HepG2 (cell line): ENCODE measurements at regions not wholly inside any gene's neighbourhood (a gene's known extent, or its start where the extent isn't known, plus 50 kb on each side); places are given as distances from the start of the nearest gene placed in this dataset.

ENCODE experiments used
- ATAC-seq: fragments of 200-7000 bp; cut with Tn5 transposase; 3 replicates; pipeline ENCODE4 v1.9.1; 2020; ENCODE audit warnings: mild to moderate bottlenecking, moderate library complexity
- BruUV-seq: library from RNA; stranded (reverse); fragments of 400-500 nt; replicated peaks from 2 replicates; lab custom pipeline; 2021; lab: Mats Ljungman, UMichigan
- CTCF ChIA-PET: fragments of 300-600 bp; formaldehyde crosslinking; extraction: SDS; loops from one replicate; lab custom pipeline; 2021; ENCODE audit warnings: low total read pairs, inconsistent platforms, low intra/inter-chr PET ratio; lab: Yijun Ruan, JAX
- POLR2A ChIA-PET: fragments of 350-600 bp; sonication (Branson Sonifier 250); formaldehyde crosslinking; loops from one replicate; lab custom pipeline; 2020; ENCODE audit warnings: antibody characterized with exemption, inconsistent platforms; lab: Yijun Ruan, JAX
- DNase-seq: peaks from one replicate; pipeline ENCODE4 v3.0.0-alpha.2; 2015; ENCODE audit warnings: low spot score
- FAIRE-seq: peaks from 3 replicates; lab custom pipeline; 2011; peaks lifted over from hg19 to GRCh38; lab: Jason Lieb, UNC
- H2AFZ ChIP-seq: one replicate; pipeline ENCODE4 v1.6.1; 2011; ENCODE audit warnings: low read length, inconsistent platforms
- H3K27ac ChIP-seq: fragments of 300-600 bp; 3 replicates; pipeline ENCODE4 v1.8.0; 2011; ENCODE audit warnings: mixed run types, mild to moderate bottlenecking, mixed read lengths, low read length, inconsistent platforms; ENCODE audit not compliant: insufficient read depth; ENCODE audit errors: extremely low read length
- H3K27me3 ChIP-seq, 2 experiments: fragments of 200-600 bp in 1 of 2; 2 replicates in 1 of 2; 3 replicates in 1 of 2; pipeline versions ENCODE4 v1.6.0 to v1.8.0; 2011; ENCODE audit warnings: low read length in 2 of 2, mild to moderate bottlenecking in 2 of 2, moderate library complexity in 2 of 2, inconsistent platforms in 1 of 2; ENCODE audit not compliant: insufficient read depth in 2 of 2, control insufficient read depth in 1 of 2
- H3K36me3 ChIP-seq, 2 experiments: fragments of 200-600 bp in 1 of 2; replicated peaks in 1 of 2; 2 replicates in 1 of 2; 3 replicates in 1 of 2; pipeline versions ENCODE4 v1.5.1 to v1.8.0; 2011; ENCODE audit warnings: low read length in 2 of 2, inconsistent platforms in 1 of 2; ENCODE audit not compliant: insufficient read depth in 2 of 2, control insufficient read depth in 1 of 2
- H3K4me1 ChIP-seq: 2 replicates; pipeline ENCODE4 v1.5.1; 2012; ENCODE audit warnings: low read length, inconsistent platforms; ENCODE audit not compliant: insufficient read depth
- H3K4me2 ChIP-seq: 2 replicates; pipeline ENCODE4 v1.6.0; 2011; ENCODE audit warnings: low read depth, low read length, inconsistent platforms
- H3K4me3 ChIP-seq, 3 experiments: fragments of 200-600 bp in 1 of 3; sonication (generic), shearing (Covaris generic) in 1 of 3; replicated peaks in 1 of 3; 2 replicates each; pipeline ENCODE4 v1.5.1; 2011 to 2016; ENCODE audit warnings: low read length in 3 of 3, inconsistent platforms in 2 of 3, low read depth in 2 of 3, mild to moderate bottlenecking in 2 of 3, control low read depth in 1 of 3, mixed read lengths in 1 of 3; ENCODE audit not compliant: insufficient read depth in 1 of 3
- H3K79me2 ChIP-seq: one replicate; pipeline ENCODE4 v1.6.1; 2011; ENCODE audit warnings: low read length, inconsistent platforms; ENCODE audit not compliant: insufficient read depth
- H3K9ac ChIP-seq: 2 replicates; pipeline ENCODE4 v1.6.0; 2011; ENCODE audit warnings: mild to moderate bottlenecking, low read depth, low read length, inconsistent platforms; ENCODE audit not compliant: insufficient read depth
- H3K9me3 ChIP-seq: 2 replicates; pipeline ENCODE4 v1.5.1; 2012; ENCODE audit warnings: mild to moderate bottlenecking, low read length
- H4K20me1 ChIP-seq: 2 replicates; pipeline ENCODE4 v1.6.0; 2011; ENCODE audit warnings: inconsistent platforms, mild to moderate bottlenecking, low read length, moderate library complexity; ENCODE audit not compliant: insufficient read depth
- ASH2L ChIP-seq: fragments of 300-600, 200-600 bp; sonication (generic); IDR thresholded peaks from 2 replicates; pipeline ENCODE4 v1.7.0; 2017; ENCODE audit warnings: low read depth, mild to moderate bottlenecking, moderate library complexity, mixed read lengths, low read length; ENCODE audit not compliant: insufficient read length
- CBX5 ChIP-seq: sonication (generic); formaldehyde crosslinking; IDR thresholded peaks from 2 replicates; pipeline ENCODE4 v1.4.0; 2020; ENCODE audit warnings: missing genetic modification reagents, borderline replicate concordance
- CEBPB ChIP-seq: IDR thresholded peaks from 2 replicates; pipeline ENCODE4 v1.6.1; 2011; ENCODE audit warnings: low read depth, low read length, improper control_type of control experiment, borderline replicate concordance
- GLI4 ChIP-seq: sonication (generic); formaldehyde crosslinking; IDR thresholded peaks from 2 replicates; pipeline ENCODE4 v1.5.1; 2020; ENCODE audit warnings: missing genetic modification reagents, mild to moderate bottlenecking, moderate library complexity, borderline replicate concordance
- JUN ChIP-seq: sonication (generic); formaldehyde crosslinking; IDR thresholded peaks from 2 replicates; pipeline ENCODE4 v1.4.0; 2020; ENCODE audit warnings: mild to moderate bottlenecking, missing genetic modification reagents
- KLF13 ChIP-seq: sonication (generic); formaldehyde crosslinking; IDR thresholded peaks from 2 replicates; pipeline ENCODE4 v1.4.0; 2020; ENCODE audit warnings: mild to moderate bottlenecking, missing genetic modification reagents
- MED8 ChIP-seq: sonication (generic); formaldehyde crosslinking; IDR thresholded peaks from 2 replicates; pipeline ENCODE4 v1.8.1; 2023; ENCODE audit warnings: mild to moderate bottlenecking, missing genetic modification reagents; ENCODE audit not compliant: insufficient replicate concordance
- SKI ChIP-seq: fragments of 450-650 bp; IDR thresholded peaks from one replicate; pipeline ENCODE4 v1.6.1; 2018; ENCODE audit warnings: mild to moderate bottlenecking; ENCODE audit not compliant: partially characterized antibody
- SMARCC2 ChIP-seq: fragments of 450-650 bp; IDR thresholded peaks from 2 replicates; pipeline ENCODE4 v1.6.1; 2017; ENCODE audit warnings: antibody characterized with exemption, mild to moderate bottlenecking
- SRSF4 ChIP-seq: fragments of 200-400 bp; formaldehyde crosslinking; IDR thresholded peaks from one replicate; pipeline ENCODE4 v1.6.1; 2018; ENCODE audit warnings: mild to moderate bottlenecking, low read depth, low read length, moderate library complexity; ENCODE audit not compliant: poor library complexity, severe bottlenecking
- ZNF496 ChIP-seq: sonication (generic); formaldehyde crosslinking; IDR thresholded peaks from 2 replicates; pipeline ENCODE4 v1.8.1; 2023; ENCODE audit warnings: mild to moderate bottlenecking, moderate library complexity, missing genetic modification reagents; ENCODE audit not compliant: insufficient replicate concordance
- ZNF703 ChIP-seq: sonication (generic); formaldehyde crosslinking; IDR thresholded peaks from 2 replicates; pipeline ENCODE4 v1.5.1; 2020; ENCODE audit warnings: missing genetic modification reagents, mild to moderate bottlenecking, moderate library complexity, borderline replicate concordance
- WGBS: methylation state at CpG from one replicate; pipeline ENCODE4 v1.1.6; 2017; ENCODE audit warnings: low lambda C conversion rate; 5-methylcytosine and 5-hydroxymethylcytosine counted together
- in situ Hi-C: cut with HindIII; loops from 2 replicates; pipeline ENCODE4 v1.10.0; 2017; ENCODE audit warnings: low pct_unique_long_range_greater_than_20kb; ENCODE audit not compliant: extremely low pct_ligation_motif_present
- intact Hi-C: fragments of 100-400 bp; cut with micrococcal nuclease; formaldehyde crosslinking; loops from one replicate; pipeline ENCODE4 v1.10.0; 2022; ENCODE audit not compliant: unreplicated experiment
- TF ChIP-seq, protein P1 (sequence below): sonication (generic); formaldehyde crosslinking; IDR thresholded peaks from 2 replicates; pipeline ENCODE4 v1.4.0; 2020; ENCODE audit warnings: missing genetic modification reagents
- TF ChIP-seq, protein P2 (sequence below): sonication (generic); formaldehyde crosslinking; IDR thresholded peaks from 2 replicates; pipeline ENCODE4 v1.4.0; 2020; ENCODE audit warnings: mild to moderate bottlenecking, missing genetic modification reagents

DNA sequence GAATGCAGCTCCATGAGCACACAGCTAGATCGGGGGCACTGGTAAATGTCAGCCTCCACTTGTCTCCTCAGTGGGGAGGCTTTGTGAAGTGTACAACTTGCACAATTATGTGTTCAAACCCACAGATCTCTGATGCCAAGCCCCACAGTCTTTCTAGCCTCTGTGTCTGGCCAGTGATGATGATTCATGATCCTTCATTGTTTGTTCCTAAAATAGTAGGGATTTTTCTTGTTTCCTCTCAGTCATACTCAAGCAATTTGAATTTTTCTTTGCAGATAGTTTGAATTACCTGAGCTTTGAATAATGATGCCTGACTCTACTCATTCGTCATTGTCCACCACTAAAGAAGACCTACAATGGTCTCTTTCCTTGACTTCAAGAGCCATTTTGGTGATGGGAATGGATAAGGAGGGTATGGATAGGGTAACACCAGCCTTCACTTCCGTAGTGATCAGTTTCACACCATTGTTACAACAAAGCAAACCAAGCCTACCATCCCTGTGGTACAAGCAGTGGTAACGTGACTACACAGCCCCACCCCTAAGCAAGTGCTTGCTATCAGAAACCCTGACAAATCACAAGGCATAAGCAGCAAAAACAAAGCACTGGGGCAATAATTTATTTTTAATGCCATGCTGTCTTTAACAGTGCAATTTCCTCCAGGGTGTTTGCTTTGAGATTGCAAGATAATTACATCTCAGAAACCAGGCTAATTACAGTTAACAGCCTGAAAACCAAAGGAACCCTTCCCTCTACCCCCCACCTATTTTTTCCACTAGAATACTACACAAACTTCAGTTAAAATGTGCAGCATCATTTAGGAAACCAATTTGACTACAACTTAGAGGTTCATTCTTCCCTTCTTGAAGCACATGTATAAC lies 114.1 kb upstream of the PPP2R3A start:
- BruUV-seq = no TSS peak
- TF ChIP-seq ZNF496 (CRISPR knock-in tag) (no peak), CEBPB (no peak), GLI4 (CRISPR knock-in tag) (no peak), SKI (no peak), ZNF703 (CRISPR knock-in tag) (no peak), MED8 (CRISPR knock-in tag) (no peak), KLF13 (no peak)
- Histone ChIP-seq H3K4me2 (no peak overlapping the region), H2AFZ (no peak overlapping the region), H3K79me2 (no peaks in the 10 kb centered on the region), H3K9me3 (no peaks in the 10 kb centered on the region), H3K27me3 (no peaks in the 10 kb centered on the region), H3K27ac (no peak overlapping the region), H3K4me1 (no peaks in the 10 kb centered on the region), H4K20me1 (no peaks in the 10 kb centered on the region), H3K4me3 (no peak overlapping the region), H3K9ac (no peak overlapping the region), H3K36me3 (no peaks in the 10 kb centered on the region)
- in situ Hi-C loops = no loop called here
- no peak for DNase-seq
- FAIRE-seq = no peak
- intact Hi-C loops = no loop called here
- WGBS = 2% methylated on average over 4 of the region's 4 CpGs
- ChIA-PET CTCF (no interaction called here), POLR2A (no interaction called here)
- ATAC-seq = no peak

DNA sequence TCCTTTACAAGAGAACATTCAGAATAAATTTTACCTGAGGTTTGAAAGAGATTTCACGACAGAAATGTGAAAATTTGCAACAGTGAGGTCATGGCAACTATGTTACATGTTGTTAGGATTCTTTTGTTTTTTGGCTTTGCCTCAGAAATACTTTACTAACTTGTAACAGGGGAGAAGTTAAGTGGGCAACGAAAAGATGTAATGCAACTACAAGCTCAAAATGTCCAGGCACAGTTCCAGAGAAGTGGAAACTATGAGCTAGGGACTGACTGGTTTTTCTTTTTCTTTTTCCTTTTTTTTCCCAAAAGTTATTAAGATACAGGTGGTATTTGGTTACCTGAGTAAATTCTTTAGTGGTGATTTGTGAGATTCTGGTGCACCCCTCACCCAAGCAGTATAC lies 111.5 kb upstream of the PPP2R3A start:
- H3K4me3 ChIP-seq = no peak overlapping the region
- ATAC-seq (no peak), FAIRE-seq (no peak), DNase-seq (no peak)
- intact Hi-C loops = no loop called here
- no peak overlapping the region for H3K4me2 ChIP-seq
- H2AFZ ChIP-seq = no peak overlapping the region
- 0% methylated on average over 2 of the region's 2 CpGs for WGBS
- POLR2A ChIA-PET = no interaction called here
- no peaks in the 10 kb centered on the region for H3K4me1 ChIP-seq
- H3K27ac ChIP-seq = no peak overlapping the region
- no peaks in the 10 kb centered on the region for H3K79me2 ChIP-seq
- BruUV-seq = no TSS peak
- no peaks in the 10 kb centered on the region for H3K27me3 ChIP-seq
- in situ Hi-C loops = no loop called here
- no peaks in the 10 kb centered on the region for H4K20me1 ChIP-seq
- no peak overlapping the region for H3K9ac ChIP-seq
- CTCF ChIA-PET = no interaction called here
- no peaks in the 10 kb centered on the region for H3K9me3 ChIP-seq
- H3K36me3 ChIP-seq = no peaks in the 10 kb centered on the region
- TF ChIP-seq ASH2L = no peak
- TF ChIP-seq CBX5 = no peak
- TF ChIP-seq, protein P1, sequence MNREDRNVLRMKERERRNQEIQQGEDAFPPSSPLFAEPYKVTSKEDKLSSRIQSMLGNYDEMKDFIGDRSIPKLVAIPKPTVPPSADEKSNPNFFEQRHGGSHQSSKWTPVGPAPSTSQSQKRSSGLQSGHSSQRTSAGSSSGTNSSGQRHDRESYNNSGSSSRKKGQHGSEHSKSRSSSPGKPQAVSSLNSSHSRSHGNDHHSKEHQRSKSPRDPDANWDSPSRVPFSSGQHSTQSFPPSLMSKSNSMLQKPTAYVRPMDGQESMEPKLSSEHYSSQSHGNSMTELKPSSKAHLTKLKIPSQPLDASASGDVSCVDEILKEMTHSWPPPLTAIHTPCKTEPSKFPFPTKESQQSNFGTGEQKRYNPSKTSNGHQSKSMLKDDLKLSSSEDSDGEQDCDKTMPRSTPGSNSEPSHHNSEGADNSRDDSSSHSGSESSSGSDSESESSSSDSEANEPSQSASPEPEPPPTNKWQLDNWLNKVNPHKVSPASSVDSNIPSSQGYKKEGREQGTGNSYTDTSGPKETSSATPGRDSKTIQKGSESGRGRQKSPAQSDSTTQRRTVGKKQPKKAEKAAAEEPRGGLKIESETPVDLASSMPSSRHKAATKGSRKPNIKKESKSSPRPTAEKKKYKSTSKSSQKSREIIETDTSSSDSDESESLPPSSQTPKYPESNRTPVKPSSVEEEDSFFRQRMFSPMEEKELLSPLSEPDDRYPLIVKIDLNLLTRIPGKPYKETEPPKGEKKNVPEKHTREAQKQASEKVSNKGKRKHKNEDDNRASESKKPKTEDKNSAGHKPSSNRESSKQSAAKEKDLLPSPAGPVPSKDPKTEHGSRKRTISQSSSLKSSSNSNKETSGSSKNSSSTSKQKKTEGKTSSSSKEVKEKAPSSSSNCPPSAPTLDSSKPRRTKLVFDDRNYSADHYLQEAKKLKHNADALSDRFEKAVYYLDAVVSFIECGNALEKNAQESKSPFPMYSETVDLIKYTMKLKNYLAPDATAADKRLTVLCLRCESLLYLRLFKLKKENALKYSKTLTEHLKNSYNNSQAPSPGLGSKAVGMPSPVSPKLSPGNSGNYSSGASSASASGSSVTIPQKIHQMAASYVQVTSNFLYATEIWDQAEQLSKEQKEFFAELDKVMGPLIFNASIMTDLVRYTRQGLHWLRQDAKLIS (CRISPR knock-in tag) = no peak
- TF ChIP-seq, protein P2, sequence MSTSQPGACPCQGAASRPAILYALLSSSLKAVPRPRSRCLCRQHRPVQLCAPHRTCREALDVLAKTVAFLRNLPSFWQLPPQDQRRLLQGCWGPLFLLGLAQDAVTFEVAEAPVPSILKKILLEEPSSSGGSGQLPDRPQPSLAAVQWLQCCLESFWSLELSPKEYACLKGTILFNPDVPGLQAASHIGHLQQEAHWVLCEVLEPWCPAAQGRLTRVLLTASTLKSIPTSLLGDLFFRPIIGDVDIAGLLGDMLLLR (CRISPR knock-in tag) = no peak
- TF ChIP-seq SMARCC2 = no peak
- TF ChIP-seq JUN (CRISPR knock-in tag) = no peak
- TF ChIP-seq SRSF4 = no peak
